GM21360 (cell line): ENCODE measurements at regions not wholly inside any gene's neighbourhood (a gene's known extent, or its start where the extent isn't known, plus 50 kb on each side); places are given as distances from the start of the nearest gene placed in this dataset.

ENCODE experiments used
- ATAC-seq: cut with Tn5 transposase; IDR thresholded peaks from one replicate; pipeline ENCODE4 v1.9.1; 2021; ENCODE audit warnings: mild to moderate bottlenecking, moderate library complexity; ENCODE audit not compliant: unreplicated experiment

- ATAC-seq, result no peak
These were observed 96.3 kb upstream of the ALDH1A3 start for GRCh38 chr15:100783291-100783690.

- no peak for ATAC-seq
These were observed 95.7 kb upstream of the ALDH1A3 start for GRCh38 chr15:100783760-100784492.

GRCh38 chr15:100784493-100785180, 95.0 kb upstream of the ALDH1A3 start:
- no peak for ATAC-seq

GRCh38 chr15:100785181-100786138, 94.2 kb upstream of the ALDH1A3 start:
- ATAC-seq, result no peak

GRCh38 chr15:100786139-100786531, 93.5 kb upstream of the ALDH1A3 start:
- no peak for ATAC-seq

- no peak for ATAC-seq
These were observed 92.6 kb upstream of the ALDH1A3 start for GRCh38 chr15:100786901-100787566.

- no peak for ATAC-seq
These were observed 91.8 kb upstream of the ALDH1A3 start for GRCh38 chr15:100787567-100788417.

GRCh38 chr15:100788418-100789105, 91.1 kb upstream of the ALDH1A3 start:
- no peak for ATAC-seq

- ATAC-seq, result no peak
These were observed 88.8 kb upstream of the ALDH1A3 start for GRCh38 chr15:100790786-100791265.

GRCh38 chr15:100794008-100794407, 85.6 kb upstream of the ALDH1A3 start:
- ATAC-seq, result no peak

- ATAC-seq, result no peak
These were observed 78.3 kb upstream of the ALDH1A3 start for GRCh38 chr15:100801256-100801900.

GRCh38 chr15:100802421-100803170, 77.0 kb upstream of the ALDH1A3 start:
- no peak for ATAC-seq

- no peak for ATAC-seq
These were observed 76.5 kb upstream of the ALDH1A3 start for GRCh38 chr15:100803171-100803440.

- no peak for ATAC-seq
These were observed 73.5 kb upstream of the ALDH1A3 start for GRCh38 chr15:100806157-100806556.

- no peak for ATAC-seq
These were observed 72.6 kb upstream of the ALDH1A3 start for GRCh38 chr15:100807028-100807427.

GRCh38 chr15:100808691-100809090, 70.9 kb upstream of the ALDH1A3 start:
- no peak for ATAC-seq

- ATAC-seq, result no peak
These were observed 70.5 kb upstream of the ALDH1A3 start for GRCh38 chr15:100809151-100809550.

GRCh38 chr15:100809587-100809986, 70.0 kb upstream of the ALDH1A3 start:
- no peak for ATAC-seq
